Body of pancreas (tissue), 4 donors: ENCODE measurements at regions not wholly inside any gene's neighbourhood (a gene's known extent, or its start where the extent isn't known, plus 50 kb on each side); places are given as distances from the start of the nearest gene placed in this dataset.

ENCODE experiments used
- CTCF ChIP-seq, 7 experiments: fragments of 450-650 bp in 4 of 7; fragments of 200-600 bp in 3 of 7; sonication (generic) in 3 of 7; IDR thresholded peaks; one replicate each; pipeline ENCODE4 v1.5.1; 2016 to 2019; ENCODE audit warnings: antibody characterized with exemption in 7 of 7
- POLR2A ChIP-seq, 3 donors: fragments of 450-650 bp; IDR thresholded peaks; one replicate each; pipeline ENCODE4 v1.6.1; 2016; ENCODE audit warnings: antibody characterized with exemption in 3 of 3, mild to moderate bottlenecking in 2 of 3

- TF ChIP-seq CTCF (IDR thresholded peaks at IDR 0.05): no peak
- TF ChIP-seq POLR2A (IDR thresholded peaks at IDR 0.05): no peak
These were observed 279.0 kb upstream of the FIGN start for GRCh38 chr2:164014791-164015190.
